HepG2 (cell line): ENCODE measurements at regions not wholly inside any gene's neighbourhood (a gene's known extent, or its start where the extent isn't known, plus 50 kb on each side); places are given as distances from the start of the nearest gene placed in this dataset.

Experiments used
- ATAC-seq: fragments of 200-7000 bp; cut with Tn5 transposase; 3 replicates; pipeline ENCODE4 v1.9.1; 2020; ENCODE audit warnings: mild to moderate bottlenecking, moderate library complexity
- BruUV-seq: library from RNA; stranded (reverse); fragments of 400-500 nt; replicated peaks from 2 replicates; lab custom pipeline; 2021; lab: Mats Ljungman, UMichigan
- CTCF ChIA-PET: fragments of 300-600 bp; formaldehyde crosslinking; extraction: SDS; loops from one replicate; lab custom pipeline; 2021; ENCODE audit warnings: low total read pairs, inconsistent platforms, low intra/inter-chr PET ratio; lab: Yijun Ruan, JAX
- POLR2A ChIA-PET: fragments of 350-600 bp; sonication (Branson Sonifier 250); formaldehyde crosslinking; loops from one replicate; lab custom pipeline; 2020; ENCODE audit warnings: antibody characterized with exemption, inconsistent platforms; lab: Yijun Ruan, JAX
- DNase-seq: peaks from one replicate; pipeline ENCODE4 v3.0.0-alpha.2; 2015; ENCODE audit warnings: low spot score
- FAIRE-seq: peaks from 3 replicates; lab custom pipeline; 2011; peaks lifted over from hg19 to GRCh38; lab: Jason Lieb, UNC
- H2AFZ ChIP-seq: one replicate; pipeline ENCODE4 v1.6.1; 2011; ENCODE audit warnings: low read length, inconsistent platforms
- H3K27ac ChIP-seq: fragments of 300-600 bp; 3 replicates; pipeline ENCODE4 v1.8.0; 2011; ENCODE audit warnings: mixed run types, mild to moderate bottlenecking, mixed read lengths, low read length, inconsistent platforms; ENCODE audit not compliant: insufficient read depth; ENCODE audit errors: extremely low read length
- H3K27me3 ChIP-seq, 2 experiments: fragments of 200-600 bp in 1 of 2; 2 replicates in 1 of 2; 3 replicates in 1 of 2; pipeline versions ENCODE4 v1.6.0 to v1.8.0; 2011; ENCODE audit warnings: low read length in 2 of 2, mild to moderate bottlenecking in 2 of 2, moderate library complexity in 2 of 2, inconsistent platforms in 1 of 2; ENCODE audit not compliant: insufficient read depth in 2 of 2, control insufficient read depth in 1 of 2
- H3K36me3 ChIP-seq, 2 experiments: fragments of 200-600 bp in 1 of 2; replicated peaks in 1 of 2; 2 replicates in 1 of 2; 3 replicates in 1 of 2; pipeline versions ENCODE4 v1.5.1 to v1.8.0; 2011; ENCODE audit warnings: low read length in 2 of 2, inconsistent platforms in 1 of 2; ENCODE audit not compliant: insufficient read depth in 2 of 2, control insufficient read depth in 1 of 2
- H3K4me1 ChIP-seq: 2 replicates; pipeline ENCODE4 v1.5.1; 2012; ENCODE audit warnings: low read length, inconsistent platforms; ENCODE audit not compliant: insufficient read depth
- H3K4me2 ChIP-seq: 2 replicates; pipeline ENCODE4 v1.6.0; 2011; ENCODE audit warnings: low read depth, low read length, inconsistent platforms
- H3K4me3 ChIP-seq, 3 experiments: fragments of 200-600 bp in 1 of 3; sonication (generic), shearing (Covaris generic) in 1 of 3; replicated peaks in 1 of 3; 2 replicates each; pipeline ENCODE4 v1.5.1; 2011 to 2016; ENCODE audit warnings: low read length in 3 of 3, inconsistent platforms in 2 of 3, low read depth in 2 of 3, mild to moderate bottlenecking in 2 of 3, control low read depth in 1 of 3, mixed read lengths in 1 of 3; ENCODE audit not compliant: insufficient read depth in 1 of 3
- H3K79me2 ChIP-seq: one replicate; pipeline ENCODE4 v1.6.1; 2011; ENCODE audit warnings: low read length, inconsistent platforms; ENCODE audit not compliant: insufficient read depth
- H3K9ac ChIP-seq: 2 replicates; pipeline ENCODE4 v1.6.0; 2011; ENCODE audit warnings: mild to moderate bottlenecking, low read depth, low read length, inconsistent platforms; ENCODE audit not compliant: insufficient read depth
- H3K9me3 ChIP-seq: 2 replicates; pipeline ENCODE4 v1.5.1; 2012; ENCODE audit warnings: mild to moderate bottlenecking, low read length
- H4K20me1 ChIP-seq: 2 replicates; pipeline ENCODE4 v1.6.0; 2011; ENCODE audit warnings: inconsistent platforms, mild to moderate bottlenecking, low read length, moderate library complexity; ENCODE audit not compliant: insufficient read depth
- CC2D1A ChIP-seq: sonication (generic); formaldehyde crosslinking; IDR thresholded peaks from 2 replicates; pipeline ENCODE4 v1.8.1; 2023; ENCODE audit warnings: mild to moderate bottlenecking, missing genetic modification reagents
- GTF2F1 ChIP-seq: fragments of 150-350 bp; IDR thresholded peaks from 2 replicates; pipeline ENCODE4 v1.6.1; 2014; ENCODE audit warnings: low read length
- MAFG ChIP-seq: sonication (generic); formaldehyde crosslinking; IDR thresholded peaks from 2 replicates; pipeline ENCODE4 v1.5.1; 2020; ENCODE audit warnings: mild to moderate bottlenecking, missing genetic modification reagents
- NR2C2 ChIP-seq: sonication (generic); formaldehyde crosslinking; IDR thresholded peaks from 2 replicates; pipeline ENCODE4 v1.4.0; 2020; ENCODE audit warnings: missing genetic modification reagents, mild to moderate bottlenecking, moderate library complexity, borderline replicate concordance
- ZNF256 ChIP-seq: sonication (generic); formaldehyde crosslinking; conservative IDR thresholded peaks from 2 replicates; pipeline ENCODE4 v1.4.0; 2020; ENCODE audit warnings: missing genetic modification reagents
- ZNF430 ChIP-seq: sonication (generic); formaldehyde crosslinking; IDR thresholded peaks from 2 replicates; pipeline ENCODE4 v1.9.0; 2021; ENCODE audit warnings: mild to moderate bottlenecking, missing genetic modification reagents
- ZNF44 ChIP-seq: sonication (generic); formaldehyde crosslinking; IDR thresholded peaks from 2 replicates; pipeline ENCODE4 v1.5.1; 2020; ENCODE audit warnings: mild to moderate bottlenecking, missing genetic modification reagents
- ZNF672 ChIP-seq: sonication (generic); formaldehyde crosslinking; IDR thresholded peaks from 2 replicates; pipeline ENCODE4 v1.8.1; 2022; ENCODE audit warnings: missing genetic modification reagents
- ZNF883 ChIP-seq: sonication (generic); formaldehyde crosslinking; IDR thresholded peaks from 2 replicates; pipeline ENCODE4 v1.5.1; 2020; ENCODE audit warnings: mild to moderate bottlenecking, missing genetic modification reagents; ENCODE audit errors: not compliant biosample characterization
- WGBS: methylation state at CpG from one replicate; pipeline ENCODE4 v1.1.6; 2017; ENCODE audit warnings: low lambda C conversion rate; 5-methylcytosine and 5-hydroxymethylcytosine counted together
- in situ Hi-C: cut with HindIII; loops from 2 replicates; pipeline ENCODE4 v1.10.0; 2017; ENCODE audit warnings: low pct_unique_long_range_greater_than_20kb; ENCODE audit not compliant: extremely low pct_ligation_motif_present
- intact Hi-C: fragments of 100-400 bp; cut with micrococcal nuclease; formaldehyde crosslinking; loops from one replicate; pipeline ENCODE4 v1.10.0; 2022; ENCODE audit not compliant: unreplicated experiment
- TF ChIP-seq, protein P1 (sequence below): sonication (generic); formaldehyde crosslinking; conservative IDR thresholded peaks from 2 replicates; pipeline ENCODE4 v1.4.0; 2020; ENCODE audit warnings: missing genetic modification reagents
- TF ChIP-seq, protein P2 (sequence below): conservative IDR thresholded peaks from 2 replicates; pipeline ENCODE4 v1.6.1; 2018; ENCODE audit warnings: missing genetic modification reagents
- TF ChIP-seq, protein P3 (sequence below): sonication (generic); formaldehyde crosslinking; IDR thresholded peaks from 2 replicates; pipeline ENCODE4 v1.4.0; 2020; ENCODE audit warnings: mild to moderate bottlenecking, missing genetic modification reagents

DNA sequence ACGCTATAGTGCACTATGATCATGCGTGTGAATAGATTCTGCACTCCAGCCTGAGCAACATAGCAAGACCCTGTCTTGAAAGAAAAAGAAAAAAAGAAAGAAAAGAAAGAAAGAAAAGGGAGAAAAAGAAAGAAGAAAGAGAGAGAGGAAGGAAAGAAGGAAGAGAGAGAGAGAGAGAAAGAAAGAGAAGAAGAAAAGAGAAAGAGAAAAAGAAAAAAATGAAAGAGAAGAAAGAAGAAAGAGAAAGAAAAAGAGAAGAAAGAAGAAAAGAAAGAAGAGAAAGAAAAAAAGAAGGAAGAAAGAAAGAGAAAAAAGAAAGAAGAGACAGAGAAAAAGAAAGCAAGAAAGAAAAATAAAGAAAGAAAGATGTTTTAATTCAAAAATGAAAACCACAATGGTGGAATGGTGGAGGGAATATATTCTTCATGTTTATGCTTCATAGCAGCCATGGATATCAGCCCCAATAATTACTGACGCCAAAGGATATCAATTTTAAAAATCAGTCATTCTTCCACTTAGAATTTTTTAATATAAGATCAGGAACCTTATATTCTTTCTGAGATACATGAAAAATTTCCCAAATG is 168.7 kb upstream of the TBCA start:
- H3K4me3 ChIP-seq: no peak overlapping the region
- H4K20me1 ChIP-seq: no peaks in the 10 kb centered on the region
- no peaks in the 10 kb centered on the region for H3K79me2 ChIP-seq
- H3K4me1 ChIP-seq: no peaks in the 10 kb centered on the region
- peaks cover 0 to 1% of the 10 kb centered on the region in 2 experiments; a peak in 2 of 5 replicates for H3K27me3 ChIP-seq
- in situ Hi-C loops: no loop called here
- BruUV-seq: no TSS peak
- no peak for TF ChIP-seq MAFG (CRISPR knock-in tag)
- TF ChIP-seq ZNF256 (CRISPR knock-in tag): no peak
- TF ChIP-seq, protein P1, sequence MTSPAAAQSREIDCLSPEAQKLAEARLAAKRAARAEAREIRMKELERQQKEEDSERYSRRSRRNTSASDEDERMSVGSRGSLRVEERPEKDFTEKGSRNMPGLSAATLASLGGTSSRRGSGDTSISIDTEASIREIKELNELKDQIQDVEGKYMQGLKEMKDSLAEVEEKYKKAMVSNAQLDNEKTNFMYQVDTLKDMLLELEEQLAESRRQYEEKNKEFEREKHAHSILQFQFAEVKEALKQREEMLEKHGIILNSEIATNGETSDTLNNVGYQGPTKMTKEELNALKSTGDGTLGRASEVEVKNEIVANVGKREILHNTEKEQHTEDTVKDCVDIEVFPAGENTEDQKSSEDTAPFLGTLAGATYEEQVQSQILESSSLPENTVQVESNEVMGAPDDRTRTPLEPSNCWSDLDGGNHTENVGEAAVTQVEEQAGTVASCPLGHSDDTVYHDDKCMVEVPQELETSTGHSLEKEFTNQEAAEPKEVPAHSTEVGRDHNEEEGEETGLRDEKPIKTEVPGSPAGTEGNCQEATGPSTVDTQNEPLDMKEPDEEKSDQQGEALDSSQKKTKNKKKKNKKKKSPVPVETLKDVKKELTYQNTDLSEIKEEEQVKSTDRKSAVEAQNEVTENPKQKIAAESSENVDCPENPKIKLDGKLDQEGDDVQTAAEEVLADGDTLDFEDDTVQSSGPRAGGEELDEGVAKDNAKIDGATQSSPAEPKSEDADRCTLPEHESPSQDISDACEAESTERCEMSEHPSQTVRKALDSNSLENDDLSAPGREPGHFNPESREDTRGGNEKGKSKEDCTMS (CRISPR knock-in tag): no peak
- TF ChIP-seq, protein P2, sequence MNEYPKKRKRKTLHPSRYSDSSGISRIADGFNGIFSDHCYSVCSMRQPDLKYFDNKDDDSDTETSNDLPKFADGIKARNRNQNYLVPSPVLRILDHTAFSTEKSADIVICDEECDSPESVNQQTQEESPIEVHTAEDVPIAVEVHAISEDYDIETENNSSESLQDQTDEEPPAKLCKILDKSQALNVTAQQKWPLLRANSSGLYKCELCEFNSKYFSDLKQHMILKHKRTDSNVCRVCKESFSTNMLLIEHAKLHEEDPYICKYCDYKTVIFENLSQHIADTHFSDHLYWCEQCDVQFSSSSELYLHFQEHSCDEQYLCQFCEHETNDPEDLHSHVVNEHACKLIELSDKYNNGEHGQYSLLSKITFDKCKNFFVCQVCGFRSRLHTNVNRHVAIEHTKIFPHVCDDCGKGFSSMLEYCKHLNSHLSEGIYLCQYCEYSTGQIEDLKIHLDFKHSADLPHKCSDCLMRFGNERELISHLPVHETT (CRISPR knock-in tag): no peak
- TF ChIP-seq GTF2F1: no peak
- no peak for TF ChIP-seq CC2D1A (CRISPR knock-in tag)
- TF ChIP-seq ZNF883 (CRISPR knock-in tag): no peak
- TF ChIP-seq ZNF44 (CRISPR knock-in tag): no peak
- no peak for TF ChIP-seq NR2C2 (CRISPR knock-in tag)
- no peak for TF ChIP-seq ZNF430
- TF ChIP-seq, protein P3, sequence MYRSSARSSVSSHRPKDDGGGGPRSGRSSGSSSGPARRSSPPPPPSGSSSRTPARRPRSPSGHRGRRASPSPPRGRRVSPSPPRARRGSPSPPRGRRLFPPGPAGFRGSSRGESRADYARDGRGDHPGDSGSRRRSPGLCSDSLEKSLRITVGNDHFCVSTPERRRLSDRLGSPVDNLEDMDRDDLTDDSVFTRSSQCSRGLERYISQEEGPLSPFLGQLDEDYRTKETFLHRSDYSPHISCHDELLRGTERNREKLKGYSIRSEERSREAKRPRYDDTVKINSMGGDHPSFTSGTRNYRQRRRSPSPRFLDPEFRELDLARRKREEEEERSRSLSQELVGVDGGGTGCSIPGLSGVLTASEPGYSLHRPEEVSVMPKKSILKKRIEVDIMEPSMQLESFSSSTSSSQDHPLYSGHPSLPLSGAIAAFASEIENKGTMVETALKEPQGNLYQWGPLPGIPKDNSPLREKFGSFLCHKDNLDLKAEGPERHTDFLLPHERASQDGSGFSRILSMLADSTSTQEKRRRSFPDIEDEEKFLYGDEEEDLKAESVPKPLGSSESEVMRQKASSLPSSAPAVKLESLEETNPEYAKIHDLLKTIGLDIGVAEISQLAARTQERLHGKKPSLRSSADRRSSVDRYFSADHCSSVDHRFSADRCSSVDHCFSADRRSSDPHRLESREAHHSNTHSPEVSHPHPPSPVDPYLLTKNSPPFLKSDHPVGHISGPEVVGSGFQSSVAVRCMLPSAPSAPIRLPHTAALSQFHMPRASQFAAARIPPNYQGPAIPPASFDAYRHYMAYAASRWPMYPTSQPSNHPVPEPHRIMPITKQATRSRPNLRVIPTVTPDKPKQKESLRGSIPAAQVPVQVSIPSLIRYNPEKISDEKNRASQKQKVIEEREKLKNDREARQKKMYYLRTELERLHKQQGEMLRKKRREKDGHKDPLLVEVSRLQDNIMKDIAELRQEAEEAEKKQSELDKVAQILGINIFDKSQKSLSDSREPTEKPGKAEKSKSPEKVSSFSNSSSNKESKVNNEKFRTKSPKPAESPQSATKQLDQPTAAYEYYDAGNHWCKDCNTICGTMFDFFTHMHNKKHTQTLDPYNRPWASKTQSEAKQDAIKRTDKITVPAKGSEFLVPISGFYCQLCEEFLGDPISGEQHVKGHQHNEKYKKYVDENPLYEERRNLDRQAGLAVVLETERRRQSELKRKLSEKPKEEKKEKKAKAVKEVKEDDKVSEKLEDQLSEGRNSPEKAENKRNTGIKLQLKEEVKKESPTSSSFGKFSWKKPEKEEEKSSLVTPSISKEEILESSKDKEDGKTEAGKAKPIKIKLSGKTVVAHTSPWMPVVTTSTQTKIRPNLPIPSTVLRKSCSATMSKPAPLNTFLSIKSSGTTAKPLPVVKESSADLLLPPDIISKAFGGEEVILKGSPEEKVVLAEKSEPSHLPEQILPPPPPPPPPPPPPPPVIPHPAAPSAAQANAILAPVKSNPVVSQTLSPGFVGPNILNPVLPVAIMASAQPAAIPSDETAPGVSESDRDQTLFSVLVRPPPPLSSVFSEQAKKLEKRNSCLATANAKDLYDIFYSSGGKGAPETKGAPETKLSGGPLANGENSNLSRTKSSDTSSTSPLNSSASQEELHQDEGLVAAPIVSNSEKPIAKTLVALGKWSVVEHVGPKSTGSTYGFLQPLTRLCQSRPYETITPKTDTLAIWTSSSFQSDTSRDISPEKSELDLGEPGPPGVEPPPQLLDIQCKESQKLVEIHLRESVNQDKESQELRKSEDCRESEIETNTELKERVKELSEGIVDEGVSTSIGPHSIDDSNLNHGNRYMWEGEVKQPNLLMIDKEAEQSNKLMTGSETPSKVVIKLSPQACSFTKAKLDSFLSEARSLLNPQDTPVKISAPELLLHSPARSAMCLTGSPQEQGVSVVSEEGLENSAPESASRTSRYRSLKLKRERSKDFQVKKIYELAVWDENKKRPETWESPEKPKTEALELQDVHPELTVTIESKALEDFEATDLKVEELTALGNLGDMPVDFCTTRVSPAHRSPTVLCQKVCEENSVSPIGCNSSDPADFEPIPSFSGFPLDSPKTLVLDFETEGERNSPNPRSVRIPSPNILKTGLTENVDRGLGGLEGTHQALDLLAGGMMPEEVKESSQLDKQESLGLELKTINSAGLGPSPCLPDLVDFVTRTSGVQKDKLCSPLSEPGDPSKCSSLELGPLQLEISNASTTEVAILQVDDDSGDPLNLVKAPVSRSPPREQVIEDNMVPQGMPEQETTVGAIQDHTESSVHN (CRISPR knock-in tag): no peak
- no peak for TF ChIP-seq ZNF672 (CRISPR knock-in tag)
- H3K9me3 ChIP-seq: no peaks in the 10 kb centered on the region
- DNase-seq (no peak), ATAC-seq (no peak), FAIRE-seq (no peak)
- H3K27ac ChIP-seq: no peak overlapping the region
- 65% methylated on average over 3 of the region's 3 CpGs for WGBS
- no peak overlapping the region for H2AFZ ChIP-seq
- H3K36me3 ChIP-seq: no peaks in the 10 kb centered on the region
- ChIA-PET POLR2A (no interaction called here), CTCF (no interaction called here)
- no peak overlapping the region for H3K4me2 ChIP-seq
- intact Hi-C loops: no loop called here
- H3K9ac ChIP-seq: no peak overlapping the region
